Ishikawa (cell line): ENCODE measurements at regions not wholly inside any gene's neighbourhood (a gene's known extent, or its start where the extent isn't known, plus 50 kb on each side); places are given as distances from the start of the nearest gene placed in this dataset.

Source experiments
- CEBPB ChIP-seq: IDR thresholded peaks from 2 replicates; pipeline ENCODE4 v1.6.1; 2012
- CREB1 ChIP-seq: IDR thresholded peaks from 2 replicates; pipeline ENCODE4 v1.6.1; 2012; ENCODE audit warnings: low read depth
- EGR1 ChIP-seq: IDR thresholded peaks from 2 replicates; pipeline ENCODE4 v1.6.1; 2012
- EP300 ChIP-seq: IDR thresholded peaks from 2 replicates; pipeline ENCODE4 v1.6.1; 2012; ENCODE audit warnings: borderline replicate concordance
- FOXM1 ChIP-seq: IDR thresholded peaks from 2 replicates; pipeline ENCODE4 v1.6.1; 2012; ENCODE audit warnings: low read depth, borderline replicate concordance
- NFIC ChIP-seq: IDR thresholded peaks from 2 replicates; pipeline ENCODE4 v1.6.1; 2012
- RAD21 ChIP-seq: IDR thresholded peaks from 2 replicates; pipeline ENCODE4 v1.6.1; 2012; ENCODE audit warnings: low read depth
- TAF1 ChIP-seq: IDR thresholded peaks from 2 replicates; pipeline ENCODE4 v1.6.1; 2012; ENCODE audit warnings: low read depth, mild to moderate bottlenecking
- TCF12 ChIP-seq: IDR thresholded peaks from 2 replicates; pipeline ENCODE4 v1.6.1; 2012; ENCODE audit warnings: low read depth
- TEAD4 ChIP-seq: IDR thresholded peaks from 2 replicates; pipeline ENCODE4 v1.6.1; 2012
- YY1 ChIP-seq: IDR thresholded peaks from 2 replicates; pipeline ENCODE4 v1.6.1; 2012; ENCODE audit warnings: low read depth
- ZBTB7A ChIP-seq: IDR thresholded peaks from 2 replicates; pipeline ENCODE4 v1.6.1; 2012; ENCODE audit warnings: low read depth
- TF ChIP-seq, protein P1 (sequence below): IDR thresholded peaks from 2 replicates; pipeline ENCODE4 v1.6.1; 2012
- TF ChIP-seq, protein P2 (sequence below): IDR thresholded peaks from 2 replicates; pipeline ENCODE4 v1.6.1; 2012; ENCODE audit warnings: low read depth, mild to moderate bottlenecking
- TF ChIP-seq, protein P3 (sequence below): IDR thresholded peaks from 2 replicates; pipeline ENCODE4 v1.6.1; 2012

DNA sequence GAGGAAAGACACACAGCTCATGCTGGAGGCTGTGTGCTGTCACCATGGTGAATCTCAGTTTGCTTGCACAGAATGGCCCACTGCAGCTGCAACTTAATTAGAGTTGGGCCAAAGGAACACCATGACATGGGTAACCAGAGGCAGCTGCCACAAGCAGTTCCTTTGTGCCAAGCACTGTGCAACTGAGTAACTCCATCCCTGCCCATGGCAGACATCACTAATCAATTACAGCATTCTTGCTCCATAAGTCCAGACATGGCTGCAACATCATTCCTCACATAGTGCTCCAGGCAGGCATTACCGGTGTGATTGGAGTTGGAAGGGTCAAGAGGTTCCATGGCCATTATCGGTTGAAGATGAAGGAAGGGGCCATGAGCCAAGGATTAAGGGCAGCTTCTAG, 207.0 kb downstream of the RBM19 start:
- no peak for TF ChIP-seq TEAD4
- TF ChIP-seq ZBTB7A = no peak
- no peak for TF ChIP-seq NFIC
- TF ChIP-seq EGR1 = no peak
- TF ChIP-seq EP300 = no peak
- TF ChIP-seq CEBPB = no peak
- TF ChIP-seq RAD21 = no peak
- TF ChIP-seq, protein P1, sequence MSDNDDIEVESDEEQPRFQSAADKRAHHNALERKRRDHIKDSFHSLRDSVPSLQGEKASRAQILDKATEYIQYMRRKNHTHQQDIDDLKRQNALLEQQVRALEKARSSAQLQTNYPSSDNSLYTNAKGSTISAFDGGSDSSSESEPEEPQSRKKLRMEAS = no peak
- TF ChIP-seq CREB1 = no peak
- TF ChIP-seq, protein P2, sequence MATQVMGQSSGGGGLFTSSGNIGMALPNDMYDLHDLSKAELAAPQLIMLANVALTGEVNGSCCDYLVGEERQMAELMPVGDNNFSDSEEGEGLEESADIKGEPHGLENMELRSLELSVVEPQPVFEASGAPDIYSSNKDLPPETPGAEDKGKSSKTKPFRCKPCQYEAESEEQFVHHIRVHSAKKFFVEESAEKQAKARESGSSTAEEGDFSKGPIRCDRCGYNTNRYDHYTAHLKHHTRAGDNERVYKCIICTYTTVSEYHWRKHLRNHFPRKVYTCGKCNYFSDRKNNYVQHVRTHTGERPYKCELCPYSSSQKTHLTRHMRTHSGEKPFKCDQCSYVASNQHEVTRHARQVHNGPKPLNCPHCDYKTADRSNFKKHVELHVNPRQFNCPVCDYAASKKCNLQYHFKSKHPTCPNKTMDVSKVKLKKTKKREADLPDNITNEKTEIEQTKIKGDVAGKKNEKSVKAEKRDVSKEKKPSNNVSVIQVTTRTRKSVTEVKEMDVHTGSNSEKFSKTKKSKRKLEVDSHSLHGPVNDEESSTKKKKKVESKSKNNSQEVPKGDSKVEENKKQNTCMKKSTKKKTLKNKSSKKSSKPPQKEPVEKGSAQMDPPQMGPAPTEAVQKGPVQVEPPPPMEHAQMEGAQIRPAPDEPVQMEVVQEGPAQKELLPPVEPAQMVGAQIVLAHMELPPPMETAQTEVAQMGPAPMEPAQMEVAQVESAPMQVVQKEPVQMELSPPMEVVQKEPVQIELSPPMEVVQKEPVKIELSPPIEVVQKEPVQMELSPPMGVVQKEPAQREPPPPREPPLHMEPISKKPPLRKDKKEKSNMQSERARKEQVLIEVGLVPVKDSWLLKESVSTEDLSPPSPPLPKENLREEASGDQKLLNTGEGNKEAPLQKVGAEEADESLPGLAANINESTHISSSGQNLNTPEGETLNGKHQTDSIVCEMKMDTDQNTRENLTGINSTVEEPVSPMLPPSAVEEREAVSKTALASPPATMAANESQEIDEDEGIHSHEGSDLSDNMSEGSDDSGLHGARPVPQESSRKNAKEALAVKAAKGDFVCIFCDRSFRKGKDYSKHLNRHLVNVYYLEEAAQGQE = no peak
- no peak for TF ChIP-seq TAF1
- TF ChIP-seq, protein P3, sequence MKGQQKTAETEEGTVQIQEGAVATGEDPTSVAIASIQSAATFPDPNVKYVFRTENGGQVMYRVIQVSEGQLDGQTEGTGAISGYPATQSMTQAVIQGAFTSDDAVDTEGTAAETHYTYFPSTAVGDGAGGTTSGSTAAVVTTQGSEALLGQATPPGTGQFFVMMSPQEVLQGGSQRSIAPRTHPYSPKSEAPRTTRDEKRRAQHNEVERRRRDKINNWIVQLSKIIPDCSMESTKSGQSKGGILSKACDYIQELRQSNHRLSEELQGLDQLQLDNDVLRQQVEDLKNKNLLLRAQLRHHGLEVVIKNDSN = no peak
- no peak for TF ChIP-seq YY1
- no peak for TF ChIP-seq TCF12
- no peak for TF ChIP-seq FOXM1

DNA sequence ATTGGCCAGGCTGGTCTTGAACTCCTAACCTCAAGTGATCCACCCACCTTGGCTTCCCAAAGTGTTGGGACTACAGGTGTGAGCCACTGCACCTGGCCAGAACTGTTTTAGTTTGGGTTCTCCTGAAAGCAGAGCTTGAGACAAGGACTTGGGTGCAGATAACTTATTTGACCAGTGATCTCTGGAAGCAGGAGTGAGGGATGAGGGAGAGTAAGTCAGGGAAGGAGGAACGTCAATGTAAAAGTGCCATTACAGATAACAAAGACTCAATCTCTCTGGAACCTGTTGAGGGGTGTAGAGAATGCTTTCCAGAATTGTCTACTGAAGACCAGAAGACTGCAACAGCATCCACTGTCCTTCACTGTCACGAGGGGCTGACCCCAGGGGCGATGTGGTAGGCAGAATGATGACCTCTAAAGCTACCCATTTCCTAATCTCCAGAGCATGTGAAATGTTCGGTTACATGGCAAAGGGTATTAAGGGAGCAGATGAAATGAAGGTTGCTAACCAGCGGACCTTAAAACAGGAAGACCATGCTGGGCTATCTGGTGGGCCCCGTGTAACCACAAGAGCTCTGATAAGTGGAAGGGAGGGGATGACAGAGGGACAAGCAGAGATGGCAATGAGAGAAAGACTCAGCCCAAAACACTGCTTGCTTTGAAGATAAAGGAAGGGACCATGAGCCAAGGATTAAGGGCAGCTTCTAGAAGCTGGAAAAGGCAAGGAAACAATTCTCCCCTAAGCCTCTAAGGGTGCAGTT, 207.8 kb downstream of the RBM19 start:
- TF ChIP-seq TEAD4 = no peak
- no peak for TF ChIP-seq RAD21
- TF ChIP-seq TAF1 = no peak
- TF ChIP-seq NFIC = no peak
- TF ChIP-seq EGR1 = no peak
- TF ChIP-seq, protein P1 = no peak
- no peak for TF ChIP-seq TCF12
- TF ChIP-seq, protein P2 = no peak
- TF ChIP-seq EP300 = no peak
- TF ChIP-seq CREB1 = no peak
- TF ChIP-seq YY1 = no peak
- no peak for TF ChIP-seq CEBPB
- TF ChIP-seq ZBTB7A = no peak
- TF ChIP-seq, protein P3 = no peak
- TF ChIP-seq FOXM1 = no peak

DNA sequence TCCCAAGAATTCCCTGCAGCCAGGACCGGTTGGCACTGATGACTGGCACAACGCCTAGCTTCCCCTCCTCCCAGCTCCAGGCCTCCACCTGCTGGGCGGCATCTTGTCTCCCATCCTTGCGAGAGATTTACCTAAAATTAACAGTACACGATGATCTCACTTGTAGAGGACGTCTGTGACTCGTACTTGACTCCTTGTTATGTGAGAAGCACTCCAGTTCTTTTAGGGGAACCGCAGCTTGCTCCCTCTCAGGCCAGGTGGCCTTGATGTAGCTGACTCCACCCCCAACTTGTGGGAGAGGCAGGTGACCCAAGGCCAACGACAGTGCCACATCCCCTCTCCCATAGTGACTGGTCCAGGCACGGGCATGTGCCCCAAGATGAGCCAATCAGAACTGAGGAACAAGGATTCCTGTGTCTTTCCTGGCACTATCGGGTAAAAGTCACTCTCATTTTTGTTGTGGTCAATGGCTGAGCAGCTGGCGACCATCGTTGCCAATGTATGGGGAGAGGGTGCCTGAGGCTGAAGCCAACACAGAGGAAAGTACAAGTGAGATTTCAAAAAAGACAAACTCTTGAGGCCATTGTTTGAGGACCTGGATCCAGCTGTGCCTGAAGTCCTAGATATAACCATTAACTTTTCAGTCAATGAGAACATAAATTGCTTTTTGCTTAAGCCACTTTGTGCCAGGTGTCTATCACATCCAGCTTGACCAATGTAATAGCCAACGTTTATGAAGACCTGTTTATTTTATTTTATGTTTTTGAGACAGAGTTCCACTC, 208.7 kb downstream of the RBM19 start:
- TF ChIP-seq TAF1 (no peak), RAD21 (peak; percentile 5; the same call in 1 of the 2 replicates)

DNA sequence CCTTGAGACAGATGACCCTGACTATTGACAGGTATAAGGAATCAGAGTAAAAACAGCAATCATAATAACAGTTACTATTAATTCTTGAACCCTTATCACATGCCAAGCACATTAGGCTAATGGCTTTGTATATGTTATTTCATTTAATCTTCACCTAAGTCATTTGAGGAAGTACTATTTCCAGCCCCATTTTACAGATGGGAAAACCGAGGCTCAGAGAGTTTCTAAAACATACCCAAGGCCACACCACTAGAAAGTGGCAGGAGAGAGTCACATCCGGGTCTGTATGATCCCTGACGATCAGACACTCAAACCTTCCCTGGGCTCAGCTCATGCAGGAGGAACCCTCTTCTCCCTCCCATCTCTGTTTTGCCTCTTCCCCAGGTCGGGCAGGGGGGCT, 209.5 kb downstream of the RBM19 start:
- TF ChIP-seq NFIC (no peak), ZBTB7A (no peak), CEBPB (no peak), TAF1 (no peak), YY1 (no peak), TEAD4 (no peak)

DNA sequence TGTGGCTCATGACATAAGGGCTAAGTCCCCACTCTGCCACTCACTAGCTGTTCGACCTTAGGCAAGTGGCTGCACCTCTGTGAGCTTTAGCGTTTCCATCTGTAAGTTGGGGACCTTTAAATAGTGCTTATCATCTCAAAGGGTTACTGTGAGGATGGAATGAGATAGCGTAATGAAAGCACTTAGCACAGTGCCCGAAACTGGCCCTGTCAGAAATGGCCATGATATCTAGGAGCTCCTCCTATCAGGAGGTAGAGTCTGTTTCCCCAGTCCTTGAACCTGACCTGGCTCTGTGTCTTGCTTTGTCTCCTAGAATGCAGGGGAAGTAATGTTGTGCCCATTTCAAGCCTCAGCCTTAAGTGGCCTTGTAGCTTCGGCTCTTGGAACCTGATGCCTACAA, 211.0 kb downstream of the RBM19 start:
- TF ChIP-seq ZBTB7A (no peak), CREB1 (no peak), EP300 (no peak)
- TF ChIP-seq, protein P1 = no peak
